AG09309 (cell line): ENCODE measurements at regions not wholly inside any gene's neighbourhood (a gene's known extent, or its start where the extent isn't known, plus 50 kb on each side); places are given as distances from the start of the nearest gene placed in this dataset.
A peak's percentile ranks its signal among the peaks of the same experiment; 100 is the strongest.

Experiments
- DNase-seq: peaks from one replicate; pipeline ENCODE4 v3.0.0-alpha.2; 2010; ENCODE audit warnings: low read depth
- H3K4me3 ChIP-seq: 2 replicates; pipeline ENCODE4 v1.5.1; 2011; ENCODE audit warnings: mild to moderate bottlenecking, low read depth, low read length, moderate library complexity; ENCODE audit not compliant: control insufficient read depth
- TF ChIP-seq, protein P1 (sequence below): IDR thresholded peaks from 2 replicates; pipeline ENCODE4 v1.5.1; 2011; ENCODE audit warnings: mild to moderate bottlenecking, low read depth, low read length, inconsistent platforms; ENCODE audit not compliant: insufficient read depth, control insufficient read depth; ENCODE audit errors: missing control alignments

DNA sequence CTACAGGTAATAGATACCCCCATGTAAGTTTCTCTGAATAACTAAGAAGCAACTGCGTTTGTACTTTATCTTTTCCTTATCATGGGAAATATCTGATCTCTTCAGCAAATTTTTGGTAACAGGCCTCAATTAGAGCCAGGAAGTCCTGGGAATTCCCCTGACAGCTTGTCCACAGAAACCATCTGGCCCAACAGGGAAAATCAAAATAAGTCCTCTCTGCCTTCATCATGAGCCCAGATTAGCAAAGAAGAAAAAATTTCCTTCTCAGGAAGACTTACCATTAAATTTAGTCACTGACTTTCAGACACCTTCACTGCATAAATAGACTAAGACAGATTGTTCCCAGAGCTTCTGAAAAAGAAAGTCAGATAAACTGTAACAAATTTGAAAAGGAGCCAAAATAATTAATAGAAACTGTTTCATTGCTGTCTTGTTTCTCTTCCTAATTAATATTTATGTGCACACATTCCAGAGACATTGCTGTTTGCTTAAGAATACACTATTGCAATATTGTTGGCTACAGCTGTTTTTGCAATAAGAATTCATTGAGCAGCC lies 278.1 kb upstream of the FAT3 start:
- H3K4me3 ChIP-seq: no peak overlapping the region
- TF ChIP-seq, protein P1, sequence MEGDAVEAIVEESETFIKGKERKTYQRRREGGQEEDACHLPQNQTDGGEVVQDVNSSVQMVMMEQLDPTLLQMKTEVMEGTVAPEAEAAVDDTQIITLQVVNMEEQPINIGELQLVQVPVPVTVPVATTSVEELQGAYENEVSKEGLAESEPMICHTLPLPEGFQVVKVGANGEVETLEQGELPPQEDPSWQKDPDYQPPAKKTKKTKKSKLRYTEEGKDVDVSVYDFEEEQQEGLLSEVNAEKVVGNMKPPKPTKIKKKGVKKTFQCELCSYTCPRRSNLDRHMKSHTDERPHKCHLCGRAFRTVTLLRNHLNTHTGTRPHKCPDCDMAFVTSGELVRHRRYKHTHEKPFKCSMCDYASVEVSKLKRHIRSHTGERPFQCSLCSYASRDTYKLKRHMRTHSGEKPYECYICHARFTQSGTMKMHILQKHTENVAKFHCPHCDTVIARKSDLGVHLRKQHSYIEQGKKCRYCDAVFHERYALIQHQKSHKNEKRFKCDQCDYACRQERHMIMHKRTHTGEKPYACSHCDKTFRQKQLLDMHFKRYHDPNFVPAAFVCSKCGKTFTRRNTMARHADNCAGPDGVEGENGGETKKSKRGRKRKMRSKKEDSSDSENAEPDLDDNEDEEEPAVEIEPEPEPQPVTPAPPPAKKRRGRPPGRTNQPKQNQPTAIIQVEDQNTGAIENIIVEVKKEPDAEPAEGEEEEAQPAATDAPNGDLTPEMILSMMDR: no peak

DNA sequence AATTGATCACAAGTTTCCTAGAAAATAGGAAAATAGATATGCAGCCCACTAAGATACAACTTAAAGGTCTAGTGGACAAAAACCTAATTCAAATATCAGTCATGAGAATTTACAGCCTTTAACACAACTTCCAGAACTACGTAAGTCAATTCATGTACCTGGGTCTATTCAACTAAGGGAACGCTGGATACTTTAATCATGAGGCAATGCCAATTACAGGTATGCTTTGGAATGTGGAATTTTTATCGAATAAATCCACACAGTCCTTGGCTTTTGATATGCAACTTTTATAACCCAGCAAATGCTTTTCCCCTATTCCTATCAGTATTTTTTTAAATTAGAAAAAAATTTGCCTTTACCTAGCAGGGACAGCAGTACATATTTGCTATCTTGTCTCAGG lies 289.5 kb upstream of the FAT3 start:
- no peak for DNase-seq

More for the DNA sequence above, 278.1 kb upstream of the FAT3 start:
- DNase-seq: no peak

DNA sequence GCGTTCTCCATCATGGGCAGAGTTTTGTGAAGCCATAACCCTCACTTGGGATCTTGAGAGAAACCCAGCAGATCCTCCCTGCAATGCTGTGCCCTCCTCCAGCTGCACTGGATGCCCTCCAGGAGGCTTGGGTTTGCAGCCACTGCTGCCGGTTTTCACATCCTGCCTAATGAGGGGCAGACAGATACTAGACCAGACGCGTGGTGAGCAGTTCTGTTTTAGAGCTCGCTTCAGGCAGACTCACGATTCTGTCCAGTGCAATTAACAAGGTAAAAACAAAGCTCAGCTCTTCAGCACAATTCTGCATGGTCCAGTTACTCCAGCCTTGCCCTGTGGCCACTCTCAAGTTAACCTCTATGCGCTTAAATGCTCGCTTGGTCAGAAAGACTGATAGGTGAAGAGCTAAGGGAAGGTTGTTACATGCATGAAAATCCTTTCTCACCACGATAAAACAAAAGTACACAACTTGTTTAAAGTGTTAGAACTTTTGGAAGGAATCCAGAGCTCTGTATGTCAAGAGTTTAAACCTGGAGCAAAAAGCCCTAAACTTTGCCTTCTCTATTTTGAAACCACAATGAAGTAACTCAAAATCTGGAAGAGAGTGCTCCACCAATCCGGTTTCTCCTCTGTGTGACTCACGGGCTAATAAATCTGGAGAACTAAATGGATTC lies 292.3 kb upstream of the FAT3 start:
- DNase-seq: peak; percentile 63
- H3K4me3 ChIP-seq: no peak overlapping the region
- TF ChIP-seq, protein P1: no peak

More for the DNA sequence above, 289.5 kb upstream of the FAT3 start:
- TF ChIP-seq, protein P1: no peak
- no peak overlapping the region for H3K4me3 ChIP-seq

DNA sequence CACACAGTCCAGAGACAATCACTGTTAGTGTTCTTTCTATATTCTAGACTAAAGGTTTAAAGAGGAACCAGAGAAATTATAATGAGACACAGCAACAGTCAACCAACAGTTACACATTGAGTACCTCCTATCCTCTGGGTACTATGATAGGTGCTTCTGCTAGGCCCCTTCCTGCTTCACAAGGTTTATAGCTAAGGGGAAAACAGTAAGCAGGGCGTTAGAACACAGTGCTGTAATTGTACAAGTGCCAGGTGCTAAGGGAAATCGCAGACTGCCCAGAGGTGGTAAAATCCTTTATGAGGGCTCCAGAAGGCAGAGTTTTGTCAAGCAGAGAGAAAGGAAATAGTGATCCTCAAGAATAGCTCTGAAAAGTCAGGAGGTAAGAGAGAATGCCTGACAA lies 297.2 kb upstream of the FAT3 start:
- TF ChIP-seq, protein P1: no peak
- no peak for DNase-seq
- no peak overlapping the region for H3K4me3 ChIP-seq

DNA sequence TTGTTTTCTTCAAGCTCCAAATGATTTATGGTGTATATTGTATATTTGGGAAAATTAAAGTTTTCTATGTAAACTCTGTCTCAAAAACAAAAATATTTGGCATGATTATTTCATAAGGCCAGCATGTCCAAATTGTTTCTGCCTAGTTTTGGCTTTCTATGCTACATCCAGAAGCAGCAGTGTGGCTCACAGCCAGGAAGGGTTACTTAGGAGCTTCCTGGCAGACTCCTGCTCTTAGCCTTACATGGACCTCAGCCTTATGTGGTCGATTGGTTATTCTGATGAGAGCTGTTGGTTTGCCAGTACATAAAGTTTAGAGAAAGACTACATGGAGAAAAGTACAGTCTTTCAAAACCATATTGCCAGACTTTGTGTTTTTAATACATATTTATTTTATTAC lies 297.7 kb upstream of the FAT3 start:
- DNase-seq: no peak
- TF ChIP-seq, protein P1: no peak
- H3K4me3 ChIP-seq: no peak overlapping the region

DNA sequence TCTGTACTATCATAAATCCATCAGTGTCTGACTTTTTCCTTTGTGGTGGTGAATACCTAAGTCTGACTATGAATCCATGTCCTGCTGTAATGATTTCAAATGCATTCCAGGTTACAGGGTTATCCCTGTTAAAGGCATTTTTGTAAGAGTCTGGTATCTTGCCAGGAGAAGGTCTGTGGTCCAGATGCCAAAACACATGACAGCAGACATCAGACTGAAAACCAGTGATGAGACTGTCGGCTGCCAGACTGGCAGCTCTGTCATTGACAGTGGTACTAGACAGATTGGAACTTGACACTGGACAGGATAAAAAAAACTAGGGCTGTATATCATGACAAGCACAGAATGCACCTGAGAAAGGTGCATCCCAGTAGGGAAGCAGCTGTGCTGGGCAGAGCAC lies 301.8 kb upstream of the FAT3 start:
- DNase-seq: no peak
- H3K4me3 ChIP-seq: no peak overlapping the region
- TF ChIP-seq, protein P1: no peak
